Mesothelial cell of epicardium (in vitro differentiated cells): ENCODE measurements at regions not wholly inside any gene's neighbourhood (a gene's known extent, or its start where the extent isn't known, plus 50 kb on each side); places are given as distances from the start of the nearest gene placed in this dataset.

Source experiments
- DNase-seq, 2 experiments: peaks; one replicate each; pipeline ENCODE4 v3.0.0; 2021; ENCODE audit warnings: low spot score in 2 of 2; ENCODE audit not compliant: unreplicated experiment in 2 of 2
- H3K27ac Mint-ChIP-seq: 2 replicates; pipeline ENCODE4 v1.8.0; 2021; ENCODE audit warnings: mixed read lengths
- H3K27me3 Mint-ChIP-seq: 2 replicates; pipeline ENCODE4 v1.8.0; 2021; ENCODE audit warnings: low read depth, mixed read lengths
- H3K36me3 Mint-ChIP-seq: 2 replicates; pipeline ENCODE4 v1.8.0; 2021; ENCODE audit warnings: mixed read lengths
- H3K4me1 Mint-ChIP-seq: 2 replicates; pipeline ENCODE4 v1.8.0; 2021; ENCODE audit warnings: mixed read lengths
- H3K4me3 Mint-ChIP-seq: 2 replicates; pipeline ENCODE4 v1.8.0; 2021; ENCODE audit warnings: mild to moderate bottlenecking, moderate library complexity, mixed read lengths
- H3K9me3 Mint-ChIP-seq: 2 replicates; pipeline ENCODE4 v1.8.0; 2021; ENCODE audit warnings: mixed read lengths
- CTCF ChIP-seq: fragments of 200-600 bp; sonication (generic); IDR thresholded peaks from one replicate; pipeline ENCODE4 v1.5.0; 2021; ENCODE audit warnings: antibody characterized with exemption; ENCODE audit not compliant: unreplicated experiment

GRCh38 chr7:17520941-17521340 is 222.5 kb downstream of the AHR start:
- Mint-ChIP-seq H3K27ac (no peak overlapping the region), H3K9me3 (peaks cover 3% of the 10 kb centered on the region), H3K27me3 (no peaks in the 10 kb centered on the region), H3K4me3 (no peak overlapping the region), H3K36me3 (no peaks in the 10 kb centered on the region), H3K4me1 (peaks cover 22% of the 10 kb centered on the region)
- DNase-seq = no peak
- TF ChIP-seq CTCF = no peak

DNA sequence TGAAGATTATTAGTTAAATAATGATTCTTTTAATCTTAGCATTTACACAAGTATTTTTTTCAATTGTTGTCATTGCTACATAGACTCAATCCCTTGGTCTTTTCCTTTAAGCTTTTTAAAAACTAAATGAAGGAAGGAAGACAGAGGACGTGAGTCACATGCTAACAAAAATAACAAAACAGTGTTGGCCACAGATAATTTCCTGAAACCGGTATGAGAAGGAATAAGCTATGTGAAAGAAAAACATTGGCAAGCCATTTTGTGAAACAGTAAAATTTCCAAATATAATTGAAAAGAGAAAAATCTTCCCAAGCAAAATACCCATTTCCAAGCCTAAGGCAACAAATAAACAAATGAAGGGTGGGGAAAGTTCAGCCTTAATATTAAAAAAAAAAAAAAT is 223.0 kb downstream of the AHR start:
- H3K36me3 Mint-ChIP-seq = no peaks in the 10 kb centered on the region
- H3K4me1 Mint-ChIP-seq = peaks cover 22% of the 10 kb centered on the region
- H3K4me3 Mint-ChIP-seq = no peak overlapping the region
- no peaks in the 10 kb centered on the region for H3K27me3 Mint-ChIP-seq
- peak overlapping the region; percentile 1 for H3K27ac Mint-ChIP-seq
- DNase-seq = no peak
- peaks cover 5% of the 10 kb centered on the region for H3K9me3 Mint-ChIP-seq
- TF ChIP-seq CTCF = no peak

DNA sequence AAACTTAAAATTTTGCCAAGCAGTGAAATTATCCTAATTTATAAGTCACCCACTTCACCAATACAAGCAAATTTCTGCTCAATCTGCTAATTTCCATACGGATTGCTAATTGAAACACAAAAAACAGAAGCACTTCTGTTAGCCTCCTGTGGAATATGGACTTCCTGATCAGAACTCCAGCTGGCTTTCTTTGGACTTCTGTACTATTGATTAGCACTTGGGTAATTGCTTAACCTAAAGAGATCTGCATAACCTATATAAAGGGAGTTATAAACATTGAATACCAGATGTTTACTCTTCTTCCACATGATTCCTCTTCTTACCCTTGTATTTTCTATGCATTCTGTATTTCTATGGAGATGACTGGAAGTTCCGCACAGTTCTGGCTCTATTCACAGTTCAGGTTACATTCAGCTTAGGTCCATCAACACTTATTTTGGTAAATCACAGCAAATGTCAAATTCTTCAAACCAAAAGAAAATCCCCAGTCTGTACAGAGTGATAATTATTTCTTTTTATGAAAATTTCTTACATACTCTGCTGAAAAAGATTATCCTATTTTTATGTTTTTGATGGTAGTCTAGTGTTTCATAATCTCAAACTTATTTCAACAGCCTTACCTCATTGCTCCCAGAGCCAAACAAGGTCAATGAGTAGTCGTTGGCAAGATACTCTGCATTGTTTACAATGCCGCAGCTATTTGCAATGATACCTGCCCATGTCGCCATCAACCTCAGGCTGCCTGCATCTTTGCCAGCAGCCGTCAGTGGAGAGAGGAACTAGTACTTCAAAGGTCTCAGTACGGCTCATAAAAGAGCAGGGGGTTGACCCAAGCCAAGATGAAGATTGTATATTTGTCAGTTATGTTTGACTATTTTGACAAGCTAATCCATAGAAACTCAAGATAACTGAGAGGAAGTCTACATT is 225.6 kb downstream of the AHR start:
- no peak for DNase-seq
- Mint-ChIP-seq H3K27ac (no peak overlapping the region), H3K4me1 (peaks cover 33% of the 10 kb centered on the region), H3K4me3 (no peak overlapping the region), H3K27me3 (no peaks in the 10 kb centered on the region), H3K36me3 (no peaks in the 10 kb centered on the region), H3K9me3 (peaks cover 10% of the 10 kb centered on the region)
- TF ChIP-seq CTCF = no peak

GRCh38 chr7:17524746-17525145 is 226.3 kb downstream of the AHR start:
- peaks cover 10% of the 10 kb centered on the region for H3K9me3 Mint-ChIP-seq
- H3K27me3 Mint-ChIP-seq = no peaks in the 10 kb centered on the region
- H3K4me3 Mint-ChIP-seq = no peak overlapping the region
- H3K27ac Mint-ChIP-seq = no peak overlapping the region
- no peak for DNase-seq
- H3K36me3 Mint-ChIP-seq = no peaks in the 10 kb centered on the region
- peaks cover 33% of the 10 kb centered on the region for H3K4me1 Mint-ChIP-seq
- TF ChIP-seq CTCF = no peak

GRCh38 chr7:17526621-17527020 is 228.2 kb downstream of the AHR start:
- no peak overlapping the region for H3K27ac Mint-ChIP-seq
- TF ChIP-seq CTCF = no peak

More at GRCh38 chr7:17526621-17527020, 228.2 kb downstream of the AHR start:
- no peak for DNase-seq
- Mint-ChIP-seq H3K36me3 (no peaks in the 10 kb centered on the region), H3K27me3 (no peaks in the 10 kb centered on the region), H3K4me1 (peaks cover 31% of the 10 kb centered on the region), H3K9me3 (peaks cover 6% of the 10 kb centered on the region), H3K4me3 (no peak overlapping the region)
